Lower leg skin (tissue), 4 donors: ENCODE measurements at regions not wholly inside any gene's neighbourhood (a gene's known extent, or its start where the extent isn't known, plus 50 kb on each side); places are given as distances from the start of the nearest gene placed in this dataset.
"Not testable (repeated sequence)": the region's sequence is repeated elsewhere in the genome, so short reads cannot be mapped to it uniquely, and the experiment has no call there.

Experiments
- DNase-seq, 2 donors: peaks; one replicate each; pipeline ENCODE4 v3.0.0-alpha.2; 2019; ENCODE audit warnings: low spot score in 2 of 2
- H3K4me3 ChIP-seq: fragments of 200-600 bp; sonication (generic); 2 replicates; pipeline ENCODE4 v1.5.1; 2017; ENCODE audit warnings: mild to moderate bottlenecking, low read depth; ENCODE audit not compliant: poor library complexity, severe bottlenecking
- POLR2A ChIP-seq, 2 donors: fragments of 450-650 bp; IDR thresholded peaks; one replicate each; pipeline ENCODE4 v1.6.1; 2016 to 2017; ENCODE audit warnings: antibody characterized with exemption in 2 of 2, mild to moderate bottlenecking in 1 of 2, moderate library complexity in 1 of 2
- WGBS, 2 donors: methylation state at CpG; one replicate each; pipeline ENCODE4 v1.1.5; 2018; 5-methylcytosine and 5-hydroxymethylcytosine counted together
- intact Hi-C: fragments of 100-400 bp; cut with DNase I; formaldehyde crosslinking; loops from one replicate; pipeline ENCODE4 v1.15.0; 2023; ENCODE audit warnings: low total_unique reads
- TF ChIP-seq, protein P1 (sequence below), 3 donors: fragments of 450-650 bp; IDR thresholded peaks; one replicate each; pipeline ENCODE4 v1.5.1; 2016; ENCODE audit warnings: antibody characterized with exemption in 3 of 3, mild to moderate bottlenecking in 3 of 3, moderate library complexity in 2 of 3

GRCh38 chr7:138388673-138389491, 71.2 kb upstream of the TRIM24 start:
- 0 to 33% methylated on average over 1 of the region's 1 CpG for WGBS, 2 donors
- DNase-seq: no peak
- TF ChIP-seq, protein P1, sequence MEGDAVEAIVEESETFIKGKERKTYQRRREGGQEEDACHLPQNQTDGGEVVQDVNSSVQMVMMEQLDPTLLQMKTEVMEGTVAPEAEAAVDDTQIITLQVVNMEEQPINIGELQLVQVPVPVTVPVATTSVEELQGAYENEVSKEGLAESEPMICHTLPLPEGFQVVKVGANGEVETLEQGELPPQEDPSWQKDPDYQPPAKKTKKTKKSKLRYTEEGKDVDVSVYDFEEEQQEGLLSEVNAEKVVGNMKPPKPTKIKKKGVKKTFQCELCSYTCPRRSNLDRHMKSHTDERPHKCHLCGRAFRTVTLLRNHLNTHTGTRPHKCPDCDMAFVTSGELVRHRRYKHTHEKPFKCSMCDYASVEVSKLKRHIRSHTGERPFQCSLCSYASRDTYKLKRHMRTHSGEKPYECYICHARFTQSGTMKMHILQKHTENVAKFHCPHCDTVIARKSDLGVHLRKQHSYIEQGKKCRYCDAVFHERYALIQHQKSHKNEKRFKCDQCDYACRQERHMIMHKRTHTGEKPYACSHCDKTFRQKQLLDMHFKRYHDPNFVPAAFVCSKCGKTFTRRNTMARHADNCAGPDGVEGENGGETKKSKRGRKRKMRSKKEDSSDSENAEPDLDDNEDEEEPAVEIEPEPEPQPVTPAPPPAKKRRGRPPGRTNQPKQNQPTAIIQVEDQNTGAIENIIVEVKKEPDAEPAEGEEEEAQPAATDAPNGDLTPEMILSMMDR (IDR thresholded peaks at IDR 0.05): no peak
- no peak for TF ChIP-seq POLR2A (IDR thresholded peaks at IDR 0.05)
- intact Hi-C loops: no loop called here
- no peak overlapping the region for H3K4me3 ChIP-seq

GRCh38 chr7:138395763-138396162, 64.3 kb upstream of the TRIM24 start:
- no peak for TF ChIP-seq POLR2A (IDR thresholded peaks at IDR 0.05)

GRCh38 chr7:138396251-138397070, 63.6 kb upstream of the TRIM24 start:
- WGBS, 2 donors: 75 to 78% methylated on average over 3 of the region's 3 CpGs
- intact Hi-C loops: no loop called here
- DNase-seq: no peak
- TF ChIP-seq POLR2A (IDR thresholded peaks at IDR 0.05): no peak
- TF ChIP-seq, protein P1 (IDR thresholded peaks at IDR 0.05): no peak
- H3K4me3 ChIP-seq: no peak overlapping the region

More at GRCh38 chr7:138395763-138396162, 64.3 kb upstream of the TRIM24 start:
- 78 to 91% methylated on average over 3 of the region's 3 CpGs for WGBS, 2 donors
- no peak for DNase-seq
- H3K4me3 ChIP-seq: no peak overlapping the region
- intact Hi-C loops: no loop called here

- DNase-seq, H3K4me3 ChIP-seq, intact Hi-C loops: not testable (repeated sequence)
- WGBS, 2 donors: 82 to 86% methylated on average over 3 of the region's 3 CpGs
Observed at GRCh38 chr7:138397071-138397433, 63.0 kb upstream of the TRIM24 start.

- TF ChIP-seq, protein P1 (IDR thresholded peaks at IDR 0.05): no peak
- no peak for TF ChIP-seq POLR2A (IDR thresholded peaks at IDR 0.05)
- no peak overlapping the region for H3K4me3 ChIP-seq
- intact Hi-C loops: no loop called here
- 92 to 96% methylated on average over 1 of the region's 1 CpG for WGBS, 2 donors
- no peak for DNase-seq
Observed at GRCh38 chr7:138398857-138399256, 61.2 kb upstream of the TRIM24 start.

DNA sequence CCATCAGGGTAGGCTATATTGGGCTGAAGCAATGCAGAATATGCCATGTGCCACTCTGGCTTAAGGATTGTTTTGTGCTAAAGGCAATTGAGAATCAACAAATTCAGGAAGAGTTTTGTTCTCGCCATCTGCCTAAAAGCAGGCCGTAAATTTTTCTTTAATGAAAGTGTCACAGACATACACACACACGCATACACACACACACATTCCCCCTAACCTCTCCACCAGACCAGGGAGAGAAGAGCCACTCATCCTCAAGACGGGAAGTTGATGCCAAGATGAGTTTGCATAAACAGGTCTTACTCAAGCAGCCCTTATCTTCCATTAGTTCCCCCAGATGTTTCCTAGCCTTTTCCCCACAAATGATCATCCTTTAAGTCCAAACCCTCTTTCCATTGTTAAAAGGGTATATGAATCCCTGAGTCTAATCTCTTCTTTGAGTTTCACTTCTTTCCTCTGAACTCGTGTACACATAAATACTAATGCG, 59.6 kb upstream of the TRIM24 start:
- DNase-seq: no peak
- TF ChIP-seq, protein P1 (IDR thresholded peaks at IDR 0.05): no peak
- TF ChIP-seq POLR2A (IDR thresholded peaks at IDR 0.05): no peak
- WGBS, 2 donors: 69 to 75% methylated on average over 6 of the region's 6 CpGs
- no peak overlapping the region for H3K4me3 ChIP-seq
- intact Hi-C loops: no loop called here
